ENCODE measurements at regions not wholly inside any gene's neighbourhood (a gene's known extent, or its start where the extent isn't known, plus 50 kb on each side); places are given as distances from the start of the nearest gene placed in this dataset.

DNA sequence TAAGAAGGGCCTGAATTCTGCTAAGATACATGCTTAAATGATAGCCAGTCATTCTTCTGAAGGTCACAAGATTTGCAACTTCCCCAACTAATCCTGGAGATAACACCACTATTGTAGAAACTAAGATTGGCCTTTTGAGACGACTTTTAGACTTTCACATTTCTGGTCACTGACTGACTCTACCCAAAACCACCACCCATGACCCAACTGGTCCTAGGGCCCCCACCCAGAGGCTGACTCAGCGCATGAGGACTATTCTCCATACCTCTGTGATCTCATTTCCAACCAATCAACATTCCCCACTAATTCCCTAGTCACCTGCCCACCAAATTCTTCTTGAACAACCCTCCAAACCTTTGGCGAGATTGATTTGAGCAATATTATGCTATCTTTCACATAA lies 1299.0 kb downstream of the CDH11 start:
- DNase-seq (ENCODE audit: low spot score) (no peak), ATAC-seq (ENCODE audit: insufficient number of reproducible peaks, low FRiP score, low read depth) (no peak)
- no peaks in the 10 kb centered on the region for H3K4me1 ChIP-seq (ENCODE audit: control insufficient read depth in 1 of 2, low read depth in 2 of 2)
- no peaks in the 10 kb centered on the region for H3K9me3 ChIP-seq
- no peak overlapping the region for H3K27ac ChIP-seq
- no peaks in the 10 kb centered on the region for H3K27me3 ChIP-seq (replicated peaks; ENCODE audit: insufficient read depth)
- TF ChIP-seq CTCF (IDR thresholded peaks at IDR 0.05): no peak
- H3K4me3 ChIP-seq: no peak overlapping the region
- no peaks in the 10 kb centered on the region for H3K36me3 ChIP-seq

DNA sequence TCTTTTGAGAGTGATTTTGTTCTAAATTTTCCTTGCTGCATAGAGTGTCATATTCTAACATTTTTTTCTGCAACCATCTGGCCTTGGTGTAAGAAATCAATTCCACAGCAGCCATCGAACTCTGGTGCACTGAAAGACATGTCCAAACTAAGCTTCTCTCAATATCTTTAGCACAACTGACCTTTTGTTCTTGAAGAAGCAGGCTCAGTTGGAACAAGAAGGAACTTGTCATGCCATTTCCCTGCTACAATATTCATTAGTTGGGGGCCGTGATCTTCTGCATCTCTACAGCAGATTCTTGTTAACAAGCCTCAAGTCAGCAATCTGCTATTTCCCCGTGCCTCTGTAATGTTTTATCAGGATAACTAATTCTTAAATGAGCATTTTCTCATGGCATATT lies 1305.6 kb downstream of the CDH11 start:
- no peak for DNase-seq (ENCODE audit: low spot score)
- TF ChIP-seq CTCF (IDR thresholded peaks at IDR 0.05): no peak
- Histone ChIP-seq H3K36me3 (no peaks in the 10 kb centered on the region), H3K27me3 (replicated peaks; ENCODE audit: insufficient read depth) (no peaks in the 10 kb centered on the region), H3K27ac (no peak overlapping the region), H3K9me3 (no peaks in the 10 kb centered on the region), H3K4me1 (ENCODE audit: control insufficient read depth in 1 of 2, low read depth in 2 of 2) (no peaks in the 10 kb centered on the region), H3K4me3 (no peak overlapping the region)
- ATAC-seq (ENCODE audit: insufficient number of reproducible peaks, low FRiP score, low read depth): no peak

GRCh38 chr16:63813862-63814261 lies 1308.0 kb downstream of the CDH11 start:
- Histone ChIP-seq H3K36me3 (no peaks in the 10 kb centered on the region), H3K9me3 (no peaks in the 10 kb centered on the region), H3K27ac (no peak overlapping the region), H3K4me1 (ENCODE audit: control insufficient read depth in 1 of 2, low read depth in 2 of 2) (no peaks in the 10 kb centered on the region), H3K4me3 (no peak overlapping the region), H3K27me3 (replicated peaks; ENCODE audit: insufficient read depth) (no peaks in the 10 kb centered on the region)
- no peak for DNase-seq (ENCODE audit: low spot score)
- no peak for TF ChIP-seq CTCF (IDR thresholded peaks at IDR 0.05)
- no peak for ATAC-seq (ENCODE audit: insufficient number of reproducible peaks, low FRiP score, low read depth)

GRCh38 chr16:63808730-63809129 lies 1313.1 kb downstream of the CDH11 start:
- Histone ChIP-seq H3K27me3 (replicated peaks; ENCODE audit: insufficient read depth) (no peaks in the 10 kb centered on the region), H3K4me3 (no peak overlapping the region), H3K4me1 (ENCODE audit: control insufficient read depth in 1 of 2, low read depth in 2 of 2) (no peaks in the 10 kb centered on the region), H3K9me3 (no peaks in the 10 kb centered on the region), H3K27ac (no peak overlapping the region), H3K36me3 (no peaks in the 10 kb centered on the region)
- no peak for DNase-seq (ENCODE audit: low spot score)
- ATAC-seq (ENCODE audit: insufficient number of reproducible peaks, low FRiP score, low read depth): no peak
- TF ChIP-seq CTCF (IDR thresholded peaks at IDR 0.05): no peak

- Histone ChIP-seq H3K4me1 (ENCODE audit: control insufficient read depth in 1 of 2, low read depth in 2 of 2) (no peaks in the 10 kb centered on the region), H3K36me3 (no peaks in the 10 kb centered on the region), H3K27me3 (replicated peaks; ENCODE audit: insufficient read depth) (no peaks in the 10 kb centered on the region), H3K4me3 (no peak overlapping the region), H3K27ac (no peak overlapping the region), H3K9me3 (no peaks in the 10 kb centered on the region)
- DNase-seq (ENCODE audit: low spot score): no peak
- ATAC-seq (ENCODE audit: insufficient number of reproducible peaks, low FRiP score, low read depth): no peak
- no peak for TF ChIP-seq CTCF (IDR thresholded peaks at IDR 0.05)
These were observed 1314.9 kb downstream of the CDH11 start for GRCh38 chr16:63806794-63807506.
